ENCODE measurements at regions not wholly inside any gene's neighbourhood (a gene's known extent, or its start where the extent isn't known, plus 50 kb on each side); places are given as distances from the start of the nearest gene placed in this dataset.

DNA sequence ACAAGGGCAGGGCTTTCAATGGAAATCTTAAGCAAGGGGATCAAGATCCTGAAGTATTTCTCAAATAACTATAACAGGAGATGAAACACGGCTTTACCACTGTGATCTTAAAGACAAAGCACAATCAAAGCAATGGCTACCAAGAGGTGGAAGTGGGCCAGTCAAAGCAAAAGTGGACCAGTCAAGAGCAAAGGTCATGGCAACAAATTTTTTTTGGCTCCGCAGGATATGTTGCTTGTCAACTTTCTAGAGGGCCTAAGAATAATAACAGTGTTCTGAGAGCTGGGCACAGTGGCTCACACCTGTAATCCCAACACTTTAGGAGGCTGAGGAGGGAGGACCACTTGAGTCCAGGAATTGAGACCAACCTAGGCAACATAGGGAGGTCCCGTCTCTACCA lies 54.1 kb downstream of the ILRUN start:
- TF ChIP-seq, protein P1, sequence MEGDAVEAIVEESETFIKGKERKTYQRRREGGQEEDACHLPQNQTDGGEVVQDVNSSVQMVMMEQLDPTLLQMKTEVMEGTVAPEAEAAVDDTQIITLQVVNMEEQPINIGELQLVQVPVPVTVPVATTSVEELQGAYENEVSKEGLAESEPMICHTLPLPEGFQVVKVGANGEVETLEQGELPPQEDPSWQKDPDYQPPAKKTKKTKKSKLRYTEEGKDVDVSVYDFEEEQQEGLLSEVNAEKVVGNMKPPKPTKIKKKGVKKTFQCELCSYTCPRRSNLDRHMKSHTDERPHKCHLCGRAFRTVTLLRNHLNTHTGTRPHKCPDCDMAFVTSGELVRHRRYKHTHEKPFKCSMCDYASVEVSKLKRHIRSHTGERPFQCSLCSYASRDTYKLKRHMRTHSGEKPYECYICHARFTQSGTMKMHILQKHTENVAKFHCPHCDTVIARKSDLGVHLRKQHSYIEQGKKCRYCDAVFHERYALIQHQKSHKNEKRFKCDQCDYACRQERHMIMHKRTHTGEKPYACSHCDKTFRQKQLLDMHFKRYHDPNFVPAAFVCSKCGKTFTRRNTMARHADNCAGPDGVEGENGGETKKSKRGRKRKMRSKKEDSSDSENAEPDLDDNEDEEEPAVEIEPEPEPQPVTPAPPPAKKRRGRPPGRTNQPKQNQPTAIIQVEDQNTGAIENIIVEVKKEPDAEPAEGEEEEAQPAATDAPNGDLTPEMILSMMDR (IDR thresholded peaks at IDR 0.05), result no peak
- TF ChIP-seq ZFX (IDR thresholded peaks at IDR 0.05; ENCODE audit: borderline replicate concordance), result no peak
